ENCODE measurements at regions not wholly inside any gene's neighbourhood (a gene's known extent, or its start where the extent isn't known, plus 50 kb on each side); places are given as distances from the start of the nearest gene placed in this dataset.

DNA sequence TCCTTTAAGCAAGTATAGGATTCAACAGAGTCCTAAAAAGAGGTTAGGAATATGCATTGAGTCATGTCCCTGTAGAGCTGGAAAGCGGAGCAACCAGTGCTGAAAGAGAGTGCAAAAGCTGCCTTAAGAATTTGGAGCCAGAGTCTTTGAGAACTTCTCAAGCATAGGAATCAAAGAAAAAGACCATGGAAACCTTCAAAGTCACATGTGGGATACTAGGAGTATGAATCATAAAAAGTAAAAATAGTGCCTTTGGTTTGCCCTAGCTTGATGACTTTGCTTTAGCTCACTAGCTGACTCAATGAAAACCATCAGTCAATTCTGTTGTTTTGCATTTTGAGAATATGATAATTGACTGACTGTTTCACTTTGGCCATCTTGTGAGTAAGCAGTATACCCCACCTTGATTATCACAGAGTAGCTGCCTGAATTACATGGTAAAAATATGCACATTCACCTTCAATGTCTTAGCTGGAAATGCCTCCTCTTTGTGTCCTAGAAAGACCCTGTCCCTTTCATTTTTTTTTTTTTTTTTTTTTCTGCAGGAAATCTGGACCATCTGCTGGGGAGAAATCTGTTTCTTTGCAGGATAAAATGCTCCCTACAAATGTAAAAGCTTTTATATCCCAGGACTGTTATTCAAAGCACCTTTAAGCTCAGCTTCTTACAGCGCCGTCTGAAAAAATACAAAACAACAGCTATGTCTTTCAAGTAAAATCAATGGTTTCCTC lies 248.6 kb upstream of the KRR1 start:
- no peaks in the 10 kb centered on the region; the same call in 1 of the 2 replicates for H3K4me1 ChIP-seq (ENCODE audit: control insufficient read depth, insufficient read depth, low read length)
- POLR2A ChIA-PET = interaction anchor here (0.7 kb wide), 1 partner anchor 67 kb away, joined by 10 read pairs; no protein-coding TSS in a partner anchor
- no peaks in the 10 kb centered on the region for H3K36me3 ChIP-seq (ENCODE audit: control insufficient read depth in 2 of 2, insufficient read depth in 1 of 2, low read length in 2 of 2)
- TF ChIP-seq ZBTB1 (tag by site-specific recombination; IDR thresholded peaks at IDR 0.05) = no peak
- no peaks in the 10 kb centered on the region for H3K9me3 ChIP-seq (ENCODE audit: control insufficient read depth, insufficient read depth, low read depth, low read length)
- H3K27ac ChIP-seq (ENCODE audit: extremely low read depth, low read depth, low read length) = no peak overlapping the region
- no peak overlapping the region for H3K4me3 ChIP-seq (ENCODE audit: low read depth, low read length)
- CTCF ChIA-PET = interaction anchor here (0.9 kb wide), 1 partner anchor 14 kb away, joined by 3 read pairs; no protein-coding TSS in a partner anchor

DNA sequence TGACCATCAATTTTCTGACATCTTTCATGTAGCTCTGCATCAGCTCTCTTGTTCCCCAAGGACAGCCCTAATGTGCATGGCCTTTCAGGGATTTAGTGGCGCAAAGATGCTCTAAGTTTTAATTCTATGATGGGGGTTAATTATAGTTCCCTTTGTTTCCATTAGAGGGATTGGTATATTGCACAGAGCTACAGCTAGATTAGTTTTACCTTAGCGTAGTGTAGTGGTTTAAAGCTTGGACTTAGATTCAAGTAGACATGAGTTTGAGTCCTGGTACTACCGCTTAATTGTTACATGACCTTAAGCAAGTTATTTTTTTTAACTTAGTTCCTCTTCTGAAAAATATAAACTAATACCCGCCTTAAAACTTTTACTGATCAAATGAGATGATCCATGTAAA lies 247.8 kb upstream of the KRR1 start:
- CTCF ChIA-PET = interaction anchor here (0.6 kb wide), 2 partner anchors 30 to 233 kb away, joined by 3 read pairs; no protein-coding TSS in a partner anchor
- Histone ChIP-seq H3K9me3 (ENCODE audit: control insufficient read depth, insufficient read depth, low read depth, low read length) (no peaks in the 10 kb centered on the region), H3K36me3 (ENCODE audit: control insufficient read depth in 2 of 2, insufficient read depth in 1 of 2, low read length in 2 of 2) (no peaks in the 10 kb centered on the region), H3K27ac (ENCODE audit: extremely low read depth, low read depth, low read length) (no peak overlapping the region), H3K4me1 (ENCODE audit: control insufficient read depth, insufficient read depth, low read length) (no peaks in the 10 kb centered on the region; the same call in 1 of the 2 replicates), H3K4me3 (ENCODE audit: low read depth, low read length) (no peak overlapping the region)
- TF ChIP-seq ZNF138 (tag by site-specific recombination; IDR thresholded peaks at IDR 0.05; ENCODE audit: borderline replicate concordance) (no peak), ZNF214 (tag by site-specific recombination; IDR thresholded peaks at IDR 0.05; ENCODE audit: borderline replicate concordance) (no peak), WT1 (tag by site-specific recombination; IDR thresholded peaks at IDR 0.05) (no peak), SALL2 (tag by site-specific recombination; IDR thresholded peaks at IDR 0.05; ENCODE audit: borderline replicate concordance) (no peak), ZNF416 (tag by site-specific recombination; IDR thresholded peaks at IDR 0.05) (no peak), ZNF221 (tag by site-specific recombination; IDR thresholded peaks at IDR 0.05; ENCODE audit: borderline replicate concordance) (no peak), HOXD13 (CRISPR knock-in tag; IDR thresholded peaks at IDR 0.05; ENCODE audit: borderline replicate concordance) (no peak), ZNF48 (tag by site-specific recombination; IDR thresholded peaks at IDR 0.05) (no peak)
- TF ChIP-seq, protein P1, sequence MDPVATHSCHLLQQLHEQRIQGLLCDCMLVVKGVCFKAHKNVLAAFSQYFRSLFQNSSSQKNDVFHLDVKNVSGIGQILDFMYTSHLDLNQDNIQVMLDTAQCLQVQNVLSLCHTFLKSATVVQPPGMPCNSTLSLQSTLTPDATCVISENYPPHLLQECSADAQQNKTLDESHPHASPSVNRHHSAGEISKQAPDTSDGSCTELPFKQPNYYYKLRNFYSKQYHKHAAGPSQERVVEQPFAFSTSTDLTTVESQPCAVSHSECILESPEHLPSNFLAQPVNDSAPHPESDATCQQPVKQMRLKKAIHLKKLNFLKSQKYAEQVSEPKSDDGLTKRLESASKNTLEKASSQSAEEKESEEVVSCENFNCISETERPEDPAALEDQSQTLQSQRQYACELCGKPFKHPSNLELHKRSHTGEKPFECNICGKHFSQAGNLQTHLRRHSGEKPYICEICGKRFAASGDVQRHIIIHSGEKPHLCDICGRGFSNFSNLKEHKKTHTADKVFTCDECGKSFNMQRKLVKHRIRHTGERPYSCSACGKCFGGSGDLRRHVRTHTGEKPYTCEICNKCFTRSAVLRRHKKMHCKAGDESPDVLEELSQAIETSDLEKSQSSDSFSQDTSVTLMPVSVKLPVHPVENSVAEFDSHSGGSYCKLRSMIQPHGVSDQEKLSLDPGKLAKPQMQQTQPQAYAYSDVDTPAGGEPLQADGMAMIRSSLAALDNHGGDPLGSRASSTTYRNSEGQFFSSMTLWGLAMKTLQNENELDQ (tag by site-specific recombination; IDR thresholded peaks at IDR 0.05; ENCODE audit: low read depth) = no peak
- POLR2A ChIA-PET = no interaction called here

GRCh38 chr12:75756771-75757170 lies 245.4 kb upstream of the KRR1 start:
- Histone ChIP-seq H3K4me3 (ENCODE audit: low read depth, low read length) (no peak overlapping the region), H3K36me3 (ENCODE audit: control insufficient read depth in 2 of 2, insufficient read depth in 1 of 2, low read length in 2 of 2) (no peaks in the 10 kb centered on the region), H3K27ac (ENCODE audit: extremely low read depth, low read depth, low read length) (no peak overlapping the region), H3K9me3 (ENCODE audit: control insufficient read depth, insufficient read depth, low read depth, low read length) (no peaks in the 10 kb centered on the region), H3K4me1 (ENCODE audit: control insufficient read depth, insufficient read depth, low read length) (no peaks in the 10 kb centered on the region; the same call in 1 of the 2 replicates)
- CTCF ChIA-PET = interaction anchor here (0.6 kb wide), 1 partner anchor 136 kb away, joined by 3 read pairs; no protein-coding TSS in a partner anchor
- POLR2A ChIA-PET = no interaction called here
- TF ChIP-seq ZNF654 (tag by site-specific recombination; IDR thresholded peaks at IDR 0.05; ENCODE audit: low read depth) (no peak), ZNF837 (tag by site-specific recombination; IDR thresholded peaks at IDR 0.05) (no peak), ZNF600 (tag by site-specific recombination; IDR thresholded peaks at IDR 0.05) (no peak), ZNF626 (tag by site-specific recombination; IDR thresholded peaks at IDR 0.05) (no peak), ZNF518A (tag by site-specific recombination; conservative IDR thresholded peaks at IDR 0.05; ENCODE audit: low read depth) (no peak), ZNF571 (tag by site-specific recombination; IDR thresholded peaks at IDR 0.05) (no peak), ZNF423 (tag by site-specific recombination; IDR thresholded peaks at IDR 0.05) (no peak), OSR2 (tag by site-specific recombination; IDR thresholded peaks at IDR 0.05) (no peak), ZNF2 (tag by site-specific recombination; IDR thresholded peaks at IDR 0.05) (no peak)
- TF ChIP-seq, protein P2, sequence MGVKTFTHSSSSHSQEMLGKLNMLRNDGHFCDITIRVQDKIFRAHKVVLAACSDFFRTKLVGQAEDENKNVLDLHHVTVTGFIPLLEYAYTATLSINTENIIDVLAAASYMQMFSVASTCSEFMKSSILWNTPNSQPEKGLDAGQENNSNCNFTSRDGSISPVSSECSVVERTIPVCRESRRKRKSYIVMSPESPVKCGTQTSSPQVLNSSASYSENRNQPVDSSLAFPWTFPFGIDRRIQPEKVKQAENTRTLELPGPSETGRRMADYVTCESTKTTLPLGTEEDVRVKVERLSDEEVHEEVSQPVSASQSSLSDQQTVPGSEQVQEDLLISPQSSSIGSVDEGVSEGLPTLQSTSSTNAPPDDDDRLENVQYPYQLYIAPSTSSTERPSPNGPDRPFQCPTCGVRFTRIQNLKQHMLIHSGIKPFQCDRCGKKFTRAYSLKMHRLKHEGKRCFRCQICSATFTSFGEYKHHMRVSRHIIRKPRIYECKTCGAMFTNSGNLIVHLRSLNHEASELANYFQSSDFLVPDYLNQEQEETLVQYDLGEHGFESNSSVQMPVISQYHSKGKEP (tag by site-specific recombination; IDR thresholded peaks at IDR 0.05) = no peak
